ENCODE measurements at regions not wholly inside any gene's neighbourhood (a gene's known extent, or its start where the extent isn't known, plus 50 kb on each side); places are given as distances from the start of the nearest gene placed in this dataset.

DNA sequence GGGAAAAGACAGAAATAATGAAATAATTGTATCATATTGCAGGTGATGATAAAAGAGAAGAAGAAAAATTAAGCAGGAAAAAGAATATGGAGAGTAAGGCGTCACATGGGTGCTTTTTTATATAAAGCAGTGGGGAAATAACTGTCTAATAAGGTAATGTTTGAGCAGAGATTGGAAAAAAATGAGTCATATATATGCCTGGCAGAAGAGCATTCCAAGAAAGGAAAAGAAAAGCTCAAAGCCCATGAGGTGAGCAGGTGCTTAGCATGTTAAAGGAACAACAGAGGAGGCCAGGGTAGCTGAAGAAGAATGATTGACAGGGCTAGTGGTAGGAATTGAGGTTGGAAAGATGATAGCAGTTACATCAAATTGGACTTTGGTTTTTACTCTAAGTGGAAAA lies 739.5 kb downstream of the SORCS1 start:
- H3K4me3 ChIP-seq (ENCODE audit: low read depth, low read length), result no peak overlapping the region
- no peak for DNase-seq (ENCODE audit: low read depth)
- TF ChIP-seq, protein P1, sequence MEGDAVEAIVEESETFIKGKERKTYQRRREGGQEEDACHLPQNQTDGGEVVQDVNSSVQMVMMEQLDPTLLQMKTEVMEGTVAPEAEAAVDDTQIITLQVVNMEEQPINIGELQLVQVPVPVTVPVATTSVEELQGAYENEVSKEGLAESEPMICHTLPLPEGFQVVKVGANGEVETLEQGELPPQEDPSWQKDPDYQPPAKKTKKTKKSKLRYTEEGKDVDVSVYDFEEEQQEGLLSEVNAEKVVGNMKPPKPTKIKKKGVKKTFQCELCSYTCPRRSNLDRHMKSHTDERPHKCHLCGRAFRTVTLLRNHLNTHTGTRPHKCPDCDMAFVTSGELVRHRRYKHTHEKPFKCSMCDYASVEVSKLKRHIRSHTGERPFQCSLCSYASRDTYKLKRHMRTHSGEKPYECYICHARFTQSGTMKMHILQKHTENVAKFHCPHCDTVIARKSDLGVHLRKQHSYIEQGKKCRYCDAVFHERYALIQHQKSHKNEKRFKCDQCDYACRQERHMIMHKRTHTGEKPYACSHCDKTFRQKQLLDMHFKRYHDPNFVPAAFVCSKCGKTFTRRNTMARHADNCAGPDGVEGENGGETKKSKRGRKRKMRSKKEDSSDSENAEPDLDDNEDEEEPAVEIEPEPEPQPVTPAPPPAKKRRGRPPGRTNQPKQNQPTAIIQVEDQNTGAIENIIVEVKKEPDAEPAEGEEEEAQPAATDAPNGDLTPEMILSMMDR (IDR thresholded peaks at IDR 0.05; ENCODE audit: control insufficient read depth, extremely low read depth, insufficient read depth), result no peak

DNA sequence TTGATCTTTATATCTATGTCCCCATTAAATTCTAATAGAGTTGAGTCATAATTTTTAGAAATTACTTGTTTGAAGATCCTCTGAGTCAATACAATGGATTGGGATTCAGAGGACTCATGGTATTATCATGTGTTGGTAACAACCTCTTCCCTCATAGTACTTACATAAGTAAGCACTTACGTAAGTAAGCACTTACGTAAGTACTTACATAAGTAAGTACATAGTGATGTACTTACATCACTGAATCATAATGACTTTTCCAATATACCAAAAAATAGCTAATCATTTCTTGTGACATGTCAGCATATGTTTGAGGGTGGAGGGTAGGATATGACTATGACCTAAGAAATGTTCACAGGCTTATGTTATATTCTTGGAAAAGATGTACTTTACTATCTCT lies 740.5 kb downstream of the SORCS1 start:
- TF ChIP-seq, protein P1 (IDR thresholded peaks at IDR 0.05; ENCODE audit: control insufficient read depth, extremely low read depth, insufficient read depth), result no peak
- DNase-seq (ENCODE audit: low read depth), result no peak
- no peak overlapping the region for H3K4me3 ChIP-seq (ENCODE audit: low read depth, low read length)

DNA sequence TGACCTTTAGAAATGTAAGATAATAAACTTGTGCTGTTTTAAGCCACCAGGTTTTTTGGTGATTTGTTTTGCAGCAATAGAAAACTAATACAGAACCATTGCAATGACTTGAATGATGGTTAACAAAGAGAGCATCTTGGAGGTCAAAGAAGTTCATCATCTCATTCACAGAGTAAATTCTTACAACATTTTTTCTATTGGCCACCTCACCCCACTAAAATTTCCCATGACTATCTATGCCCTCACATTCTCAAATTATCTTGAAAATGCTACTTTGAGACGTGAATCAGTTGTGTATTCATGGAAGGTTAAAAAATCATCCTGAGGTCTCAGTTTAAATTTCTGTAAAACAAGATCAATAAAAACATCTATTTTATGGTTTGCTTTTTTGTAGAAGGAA lies 754.2 kb downstream of the SORCS1 start:
- TF ChIP-seq, protein P1 (IDR thresholded peaks at IDR 0.05; ENCODE audit: control insufficient read depth, extremely low read depth, insufficient read depth), result no peak
- DNase-seq (ENCODE audit: low read depth), result no peak
- no peak overlapping the region for H3K4me3 ChIP-seq (ENCODE audit: low read depth, low read length)

DNA sequence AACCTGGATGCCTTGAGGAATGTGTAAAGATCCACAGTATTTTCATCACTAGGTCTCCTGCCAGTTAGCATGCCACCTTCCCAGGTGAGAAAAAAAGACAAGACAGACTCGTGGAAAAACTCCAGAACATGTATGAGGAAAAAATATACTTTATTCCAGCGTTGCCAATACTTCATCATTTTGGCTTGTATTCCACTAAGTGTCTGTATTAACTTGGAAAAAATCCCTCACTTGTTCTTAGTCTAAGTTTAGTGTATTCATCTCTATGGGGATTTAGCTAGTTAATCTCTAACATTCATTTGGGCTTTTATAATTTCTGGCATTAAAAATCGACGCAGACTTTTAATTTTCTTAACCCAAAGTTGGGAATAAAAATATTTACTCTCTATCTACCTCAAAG lies 759.4 kb downstream of the SORCS1 start:
- TF ChIP-seq, protein P1 (IDR thresholded peaks at IDR 0.05; ENCODE audit: control insufficient read depth, extremely low read depth, insufficient read depth), result no peak
- H3K4me3 ChIP-seq (ENCODE audit: low read depth, low read length), result no peak overlapping the region
- DNase-seq (ENCODE audit: low read depth), result no peak

DNA sequence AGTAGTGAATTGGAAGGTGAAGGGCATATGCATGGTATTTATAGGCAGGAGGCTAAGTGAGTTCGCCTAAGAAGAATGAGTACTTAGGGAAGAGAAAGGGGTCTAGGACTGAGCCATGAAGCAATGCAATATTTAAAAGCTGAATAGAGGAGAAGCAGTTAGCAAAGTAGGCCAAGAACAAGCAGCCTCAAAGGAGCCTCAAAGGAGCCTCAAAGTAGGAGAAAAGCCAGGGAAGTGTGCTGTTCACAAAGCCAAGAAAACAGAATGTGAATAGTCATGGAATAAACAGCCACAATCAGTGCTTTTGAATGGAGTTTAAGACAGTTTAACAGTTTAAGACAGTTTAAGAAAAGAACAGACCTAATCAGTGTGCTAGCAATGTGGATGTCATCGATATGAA lies 762.0 kb downstream of the SORCS1 start:
- TF ChIP-seq, protein P1 (IDR thresholded peaks at IDR 0.05; ENCODE audit: control insufficient read depth, extremely low read depth, insufficient read depth), result no peak
- DNase-seq (ENCODE audit: low read depth), result no peak
- no peak overlapping the region for H3K4me3 ChIP-seq (ENCODE audit: low read depth, low read length)

DNA sequence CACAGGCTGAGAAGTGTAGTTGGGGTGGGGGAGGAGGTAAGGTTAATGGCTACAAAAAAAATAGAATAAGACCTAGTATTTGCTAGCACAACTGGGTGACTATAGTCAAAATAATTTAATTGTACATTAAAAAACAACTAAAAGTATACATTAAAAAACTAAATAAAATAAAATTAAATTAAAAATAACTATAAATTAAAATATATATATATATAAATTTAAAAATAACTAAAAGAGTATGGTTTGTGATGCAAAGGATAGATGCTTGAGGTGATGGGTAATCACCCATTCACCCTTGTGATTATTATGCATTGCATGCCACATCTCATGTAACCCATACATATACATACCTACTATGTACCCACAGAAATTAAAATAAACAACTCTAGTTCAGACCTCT lies 762.5 kb downstream of the SORCS1 start:
- H3K4me3 ChIP-seq (ENCODE audit: low read depth, low read length), result no peak overlapping the region
- DNase-seq (ENCODE audit: low read depth), result no peak
- TF ChIP-seq, protein P1 (IDR thresholded peaks at IDR 0.05; ENCODE audit: control insufficient read depth, extremely low read depth, insufficient read depth), result no peak

DNA sequence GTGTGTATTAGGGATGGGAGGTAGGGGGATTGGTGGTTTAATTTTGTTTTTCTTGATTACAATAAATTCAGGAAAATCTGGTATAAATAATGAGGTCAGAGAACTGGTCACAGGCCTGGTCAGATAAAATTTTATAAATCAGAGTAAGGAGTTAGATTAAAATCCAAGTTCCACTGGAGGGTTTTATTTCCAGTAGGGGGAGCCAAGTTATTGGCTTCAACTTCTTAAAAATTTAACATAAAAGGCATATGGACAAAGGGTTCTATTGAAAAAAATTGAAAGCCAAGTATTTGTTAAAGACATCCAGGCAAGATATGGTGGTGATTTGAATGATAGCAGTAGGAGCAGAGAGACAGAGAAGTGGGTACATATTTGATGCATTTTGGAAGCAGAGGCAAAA lies 763.3 kb downstream of the SORCS1 start:
- TF ChIP-seq, protein P1 (IDR thresholded peaks at IDR 0.05; ENCODE audit: control insufficient read depth, extremely low read depth, insufficient read depth), result 0 out of 2 replicates have a peak, but pooled peaks have one; percentile 11
- H3K4me3 ChIP-seq (ENCODE audit: low read depth, low read length), result no peak overlapping the region
- no peak for DNase-seq (ENCODE audit: low read depth)

Measured in LNCaP clone FGC (cell line).